GM12892 (cell line): ENCODE measurements at regions not wholly inside any gene's neighbourhood (a gene's known extent, or its start where the extent isn't known, plus 50 kb on each side); places are given as distances from the start of the nearest gene placed in this dataset.

Source experiments
- DNase-seq: peaks from one replicate; pipeline ENCODE4 v3.0.0; 2011; ENCODE audit not compliant: insufficient read length
- FAIRE-seq: peaks from 2 replicates; lab custom pipeline; 2011; peaks lifted over from hg19 to GRCh38; lab: Jason Lieb, UNC
- POLR2A ChIP-seq: IDR thresholded peaks from 2 replicates; pipeline ENCODE4 v1.6.1; 2011; ENCODE audit warnings: low read depth, low read length, control low read depth
- POLR2AphosphoS5 ChIP-seq: IDR thresholded peaks from 2 replicates; pipeline ENCODE4 v1.6.1; 2011; ENCODE audit warnings: low read depth, low read length, control low read depth
- TAF1 ChIP-seq: IDR thresholded peaks from 2 replicates; pipeline ENCODE4 v1.6.1; 2011; ENCODE audit warnings: low read depth, mild to moderate bottlenecking, control low read depth, low read length, borderline replicate concordance

DNA sequence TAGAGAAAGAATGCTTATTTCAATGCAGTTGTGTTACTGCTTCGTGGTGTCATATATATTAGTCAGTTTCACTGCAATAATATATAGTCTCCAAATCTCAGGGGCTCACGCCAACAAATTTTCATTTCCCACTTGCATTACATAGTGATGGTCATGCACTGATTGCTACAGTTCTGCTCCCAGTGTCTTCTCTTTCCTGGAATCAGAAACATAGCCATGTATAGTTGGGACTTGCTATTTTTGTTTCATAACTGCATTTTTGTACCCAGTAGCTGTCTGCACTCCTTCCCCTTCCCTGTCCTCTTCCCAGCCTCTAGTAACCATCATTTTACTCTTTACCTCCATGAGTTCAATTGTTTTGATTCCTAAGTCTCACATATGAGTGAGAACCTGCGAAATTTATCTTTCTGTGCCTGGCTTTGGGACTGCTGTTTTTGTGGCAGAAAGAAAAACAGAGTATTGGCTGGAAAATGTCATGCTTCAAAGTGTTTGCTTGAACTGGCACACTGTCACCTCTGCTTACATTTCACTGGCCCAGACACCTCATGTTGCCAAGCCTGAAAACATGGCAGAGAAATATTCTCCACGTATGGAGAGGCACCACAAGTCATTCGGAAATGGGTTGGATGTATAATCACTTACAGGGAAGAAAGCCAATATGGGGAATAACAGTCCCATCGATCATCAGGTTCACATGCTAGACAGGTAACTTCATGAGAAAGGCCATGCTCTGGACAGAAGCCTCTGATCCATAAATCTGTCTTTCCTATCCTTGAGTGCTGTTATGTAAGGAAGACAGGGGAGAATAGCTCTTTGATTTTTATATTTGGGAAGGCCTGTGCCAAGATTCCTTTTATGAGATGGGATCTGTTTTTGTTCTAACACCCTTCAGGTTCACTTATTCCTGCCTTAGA is 60.4 kb upstream of the BACH1 start:
- FAIRE-seq (peak; percentile 40), DNase-seq (no peak)
- no peak for TF ChIP-seq POLR2AphosphoS5
- no peak for TF ChIP-seq POLR2A
- TF ChIP-seq TAF1: no peak

DNA sequence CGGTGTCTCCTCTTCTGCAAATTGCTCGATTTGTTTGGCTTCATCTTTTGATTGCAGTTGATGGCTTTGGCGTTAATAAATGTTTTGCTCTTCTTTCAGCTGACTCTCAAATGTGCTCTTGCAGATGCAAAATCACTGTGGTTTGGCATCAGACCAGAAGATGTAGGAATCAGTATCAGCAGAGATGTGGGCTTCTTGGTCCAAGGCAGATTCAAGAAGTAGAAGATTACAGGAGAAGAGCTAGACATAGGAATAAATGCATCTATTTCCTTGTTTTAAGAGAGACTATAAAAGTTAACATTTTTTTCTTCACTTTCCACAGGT is 59.8 kb upstream of the BACH1 start:
- FAIRE-seq (no peak), DNase-seq (no peak)
- no peak for TF ChIP-seq POLR2AphosphoS5

GRCh38 chr21:29240136-29240535 is 58.6 kb upstream of the BACH1 start:
- no peak for DNase-seq
- FAIRE-seq: no peak

GRCh38 chr21:29242201-29242600 is 56.5 kb upstream of the BACH1 start:
- no peak for FAIRE-seq
- no peak for DNase-seq
- TF ChIP-seq POLR2AphosphoS5: no peak
- no peak for TF ChIP-seq TAF1
- TF ChIP-seq POLR2A: no peak

More at GRCh38 chr21:29240136-29240535, 58.6 kb upstream of the BACH1 start:
- TF ChIP-seq TAF1 (no peak), POLR2AphosphoS5 (no peak), POLR2A (no peak)

DNA sequence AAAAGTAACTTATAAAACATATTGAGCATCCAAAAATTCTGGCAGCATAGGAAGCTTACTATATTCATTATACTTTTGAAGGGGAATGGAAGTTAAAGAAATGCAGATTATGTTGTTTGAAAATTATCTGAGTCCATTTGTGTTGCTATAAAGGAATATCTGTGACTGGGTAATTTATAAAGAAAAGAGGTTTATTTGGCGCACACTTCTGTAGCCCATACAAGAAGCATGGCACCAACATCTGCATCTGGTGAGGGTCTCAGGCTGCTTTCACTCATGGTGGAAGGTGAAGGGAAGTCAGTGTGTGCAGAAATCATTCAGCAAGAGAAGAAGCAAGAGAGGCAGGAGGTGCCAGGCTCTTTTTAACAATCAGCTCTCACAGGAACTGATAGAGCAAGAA is 55.5 kb upstream of the BACH1 start:
- TF ChIP-seq POLR2A (no peak), POLR2AphosphoS5 (no peak), TAF1 (no peak)
- FAIRE-seq (no peak), DNase-seq (no peak)

- no peak for TF ChIP-seq POLR2A
- TF ChIP-seq TAF1: no peak
- no peak for TF ChIP-seq POLR2AphosphoS5
- DNase-seq: no peak
- peak; percentile 95 for FAIRE-seq
Measured at GRCh38 chr21:29245104-29245643, 53.5 kb upstream of the BACH1 start.

GRCh38 chr21:29245863-29246262 is 52.9 kb upstream of the BACH1 start:
- FAIRE-seq (no peak), DNase-seq (no peak)
- no peak for TF ChIP-seq POLR2A
- TF ChIP-seq POLR2AphosphoS5: no peak
- TF ChIP-seq TAF1: no peak

DNA sequence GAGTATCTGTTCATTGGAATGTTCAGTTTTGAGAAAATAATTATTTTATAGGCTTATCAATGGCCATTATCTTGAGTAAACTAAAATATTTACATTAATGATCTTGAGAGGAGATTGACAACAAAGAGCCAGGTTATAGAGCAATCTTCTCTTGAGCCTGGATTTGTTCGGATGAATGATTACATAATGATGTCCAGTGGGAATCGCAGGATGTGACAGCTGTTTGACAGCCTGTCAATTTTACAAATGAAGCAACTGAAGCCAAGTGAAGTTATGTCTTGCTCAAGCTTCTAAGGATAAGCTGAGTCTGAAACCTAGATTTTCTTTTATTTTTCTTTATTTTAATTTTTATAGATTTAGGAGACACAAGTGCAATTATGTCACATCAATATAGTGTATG is 52.1 kb upstream of the BACH1 start:
- TF ChIP-seq POLR2AphosphoS5 (no peak), POLR2A (no peak), TAF1 (no peak)
- FAIRE-seq (no peak), DNase-seq (no peak)

GRCh38 chr21:29248124-29248523 is 50.6 kb upstream of the BACH1 start:
- TF ChIP-seq POLR2A: no peak
- no peak for TF ChIP-seq TAF1
- TF ChIP-seq POLR2AphosphoS5: no peak
- DNase-seq (no peak), FAIRE-seq (no peak)
